IMR-90 (cell line): ENCODE measurements at regions not wholly inside any gene's neighbourhood (a gene's known extent, or its start where the extent isn't known, plus 50 kb on each side); places are given as distances from the start of the nearest gene placed in this dataset.

Source experiments
- ATAC-seq: fragments of 200-7000 bp; cut with Tn5 transposase; 2 replicates; pipeline ENCODE4 v1.9.1; 2020; ENCODE audit warnings: low read depth, mild to moderate bottlenecking, moderate library complexity
- BruUV-seq: library from RNA; stranded (reverse); fragments of 400-500 nt; replicated peaks from 2 replicates; lab custom pipeline; 2021; lab: Mats Ljungman, UMichigan
- CTCF ChIA-PET: fragments of 300-600 bp; formaldehyde crosslinking; extraction: SDS; loops from one replicate; lab custom pipeline; 2021; ENCODE audit warnings: antibody characterized with exemption; lab: Yijun Ruan, JAX
- POLR2A ChIA-PET: fragments of 300-600 bp; sonication (Branson Sonifier 250); formaldehyde crosslinking; loops from one replicate; lab custom pipeline; 2022; ENCODE audit warnings: antibody characterized with exemption; ENCODE audit not compliant: unreplicated experiment; lab: Charles Lee
- DNase-seq: peaks from one replicate; pipeline ENCODE4 v3.0.0; 2013
- H2AFZ ChIP-seq: replicated peaks from 2 replicates; pipeline ENCODE3; 2013; ENCODE audit warnings: low read length, mild to moderate bottlenecking; ENCODE audit not compliant: poor library complexity
- H2AK5ac ChIP-seq: 2 replicates; pipeline ENCODE4 v1.6.1; 2013; ENCODE audit warnings: low read depth, low read length, inconsistent platforms
- H2AK9ac ChIP-seq: replicated peaks from 2 replicates; pipeline ENCODE3; 2013; ENCODE audit warnings: mild to moderate bottlenecking, low read depth, low read length, moderate library complexity; ENCODE audit not compliant: poor library complexity
- H2BK120ac ChIP-seq: 2 replicates; pipeline ENCODE4 v1.6.1; 2013; ENCODE audit warnings: low read depth, low read length, inconsistent platforms
- H2BK15ac ChIP-seq: 3 replicates; pipeline ENCODE4 v1.6.1; 2013; ENCODE audit warnings: low read depth, low read length, inconsistent platforms
- H2BK20ac ChIP-seq: 2 replicates; pipeline ENCODE4 v1.6.1; 2013; ENCODE audit warnings: low read depth, mild to moderate bottlenecking, inconsistent platforms, low read length, moderate library complexity
- H2BK5ac ChIP-seq: 2 replicates; pipeline ENCODE4 v1.6.1; 2013; ENCODE audit warnings: mild to moderate bottlenecking, low read depth, low read length, inconsistent platforms; ENCODE audit not compliant: poor library complexity, severe bottlenecking
- H3K14ac ChIP-seq: replicated peaks from 2 replicates; pipeline ENCODE4 v1.6.1; 2013; ENCODE audit warnings: low read depth, low read length, inconsistent platforms
- H3K18ac ChIP-seq: 2 replicates; pipeline ENCODE4 v1.6.1; 2013; ENCODE audit warnings: low read depth, low read length, control low read depth
- H3K23ac ChIP-seq: 2 replicates; pipeline ENCODE4 v1.6.1; 2013; ENCODE audit warnings: low read depth, low read length, inconsistent platforms
- H3K27ac ChIP-seq: 2 replicates; pipeline ENCODE4 v1.5.1; 2013; ENCODE audit warnings: mild to moderate bottlenecking, control low read depth, low read length; ENCODE audit not compliant: insufficient read depth
- H3K27me3 ChIP-seq: 2 replicates; pipeline ENCODE4 v1.6.1; 2013; ENCODE audit warnings: low read length; ENCODE audit not compliant: control insufficient read depth, insufficient read depth
- H3K36me3 ChIP-seq: 2 replicates; pipeline ENCODE4 v1.6.1; 2013; ENCODE audit warnings: low read length, mixed read lengths; ENCODE audit not compliant: control insufficient read depth, insufficient read depth
- H3K4ac ChIP-seq: 2 replicates; pipeline ENCODE4 v1.6.1; 2013; ENCODE audit warnings: low read depth, low read length, inconsistent platforms
- H3K4me1 ChIP-seq: 2 replicates; pipeline ENCODE4 v1.6.1; 2013; ENCODE audit warnings: low read length, mixed read lengths; ENCODE audit not compliant: control insufficient read depth, insufficient read depth
- H3K4me2 ChIP-seq: 2 replicates; pipeline ENCODE4 v1.6.1; 2013; ENCODE audit warnings: low read depth, mild to moderate bottlenecking, control low read depth, low read length, moderate library complexity
- H3K4me3 ChIP-seq: 2 replicates; pipeline ENCODE4 v1.5.1; 2013; ENCODE audit warnings: low read depth, mild to moderate bottlenecking, control low read depth, low read length, moderate library complexity; ENCODE audit not compliant: insufficient read depth
- H3K56ac ChIP-seq: 2 replicates; pipeline ENCODE4 v1.6.1; 2013; ENCODE audit warnings: low read length, inconsistent platforms; ENCODE audit not compliant: insufficient read depth; ENCODE audit errors: extremely low read depth
- H3K79me1 ChIP-seq, 2 experiments: 2 replicates each; pipeline ENCODE4 v1.6.1; 2013; ENCODE audit warnings: low read length in 2 of 2, inconsistent platforms in 1 of 2, low read depth in 1 of 2
- H3K9ac ChIP-seq: 2 replicates; pipeline ENCODE4 v1.6.1; 2013; ENCODE audit warnings: low read depth, low read length, control low read depth
- H3K9me1 ChIP-seq: 2 replicates; pipeline ENCODE4 v1.6.1; 2013; ENCODE audit warnings: low read length, inconsistent platforms; ENCODE audit not compliant: insufficient read depth
- H3K9me3 ChIP-seq: 2 replicates; pipeline ENCODE4 v1.6.1; 2013; ENCODE audit warnings: low read length; ENCODE audit not compliant: control insufficient read depth, insufficient read depth
- H4K20me1 ChIP-seq: 2 replicates; pipeline ENCODE4 v1.6.1; 2013; ENCODE audit warnings: low read length, inconsistent platforms; ENCODE audit not compliant: insufficient read depth
- H4K5ac ChIP-seq: 2 replicates; pipeline ENCODE4 v1.6.1; 2013; ENCODE audit warnings: mild to moderate bottlenecking, low read depth, low read length, control low read depth
- H4K8ac ChIP-seq, 2 experiments: 2 replicates each; pipeline ENCODE4 v1.6.1; 2013; ENCODE audit warnings: low read depth in 2 of 2, low read length in 2 of 2, control low read depth in 1 of 2, inconsistent platforms in 1 of 2
- H4K91ac ChIP-seq: 2 replicates; pipeline ENCODE4 v1.6.1; 2013; ENCODE audit warnings: low read depth, low read length, inconsistent platforms; ENCODE audit not compliant: insufficient read depth
- CEBPB ChIP-seq: IDR thresholded peaks from 2 replicates; pipeline ENCODE4 v1.6.1; 2012; ENCODE audit warnings: low read depth, low read length, improper control_type of control experiment
- MAZ ChIP-seq: IDR thresholded peaks from 2 replicates; pipeline ENCODE4 v1.6.1; 2012; ENCODE audit warnings: low read depth, mild to moderate bottlenecking, low read length, improper control_type of control experiment, moderate library complexity, borderline replicate concordance
- MXI1 ChIP-seq: IDR thresholded peaks from 2 replicates; pipeline ENCODE4 v1.6.1; 2012; ENCODE audit warnings: low read depth, mild to moderate bottlenecking, low read length, moderate library complexity, borderline replicate concordance
- NFE2L2 ChIP-seq: fragments of 150-350 bp; IDR thresholded peaks from 2 replicates; pipeline ENCODE4 v1.6.1; 2016; ENCODE audit warnings: low read depth, mild to moderate bottlenecking, low read length
- RAD21 ChIP-seq: IDR thresholded peaks from 2 replicates; pipeline ENCODE4 v1.6.1; 2012; ENCODE audit warnings: low read length, improper control_type of control experiment
- RCOR1 ChIP-seq: IDR thresholded peaks from 2 replicates; pipeline ENCODE4 v1.6.1; 2012; ENCODE audit warnings: mild to moderate bottlenecking, low read length, improper control_type of control experiment; ENCODE audit not compliant: insufficient replicate concordance
- RFX5 ChIP-seq: IDR thresholded peaks from 2 replicates; pipeline ENCODE4 v1.8.0; 2012; ENCODE audit warnings: low read depth, mild to moderate bottlenecking, low read length, moderate library complexity
- whole genome bisulfite sequencing, 2 experiments: methylation state at CpG; one replicate each; pipeline versions ENCODE4 v1.1.5 to v1.1.7; 2013; ENCODE audit warnings: missing lambda C conversion rate in 2 of 2; ENCODE audit not compliant: insufficient read length in 1 of 2; ENCODE audit errors: extremely low coverage in 2 of 2; 5-methylcytosine and 5-hydroxymethylcytosine counted together
- dilution Hi-C: fragments of 300-500 bp; cut with HindIII; formaldehyde crosslinking; loops from one replicate; pipeline ENCODE4 v1.14.3; 2018; ENCODE audit warnings: low sequenced_read_pairs; ENCODE audit not compliant: unreplicated experiment
- in situ Hi-C: fragments of 300-500 bp; cut with MboI; formaldehyde crosslinking; loops from 3 replicates; pipeline ENCODE4 v1.14.3; 2019; ENCODE audit warnings: low sequenced_read_pairs, inconsistent platforms, mixed read lengths
- intact Hi-C: fragments of 100-400 bp; cut with micrococcal nuclease; formaldehyde crosslinking; loops from 2 replicates; pipeline ENCODE4 v1.10.0; 2022
- TF ChIP-seq, protein P1 (sequence below): fragments of 150-350 bp; IDR thresholded peaks from 2 replicates; pipeline ENCODE4 v1.6.1; 2016; ENCODE audit warnings: low read depth, mild to moderate bottlenecking, low read length, moderate library complexity, borderline replicate concordance

DNA sequence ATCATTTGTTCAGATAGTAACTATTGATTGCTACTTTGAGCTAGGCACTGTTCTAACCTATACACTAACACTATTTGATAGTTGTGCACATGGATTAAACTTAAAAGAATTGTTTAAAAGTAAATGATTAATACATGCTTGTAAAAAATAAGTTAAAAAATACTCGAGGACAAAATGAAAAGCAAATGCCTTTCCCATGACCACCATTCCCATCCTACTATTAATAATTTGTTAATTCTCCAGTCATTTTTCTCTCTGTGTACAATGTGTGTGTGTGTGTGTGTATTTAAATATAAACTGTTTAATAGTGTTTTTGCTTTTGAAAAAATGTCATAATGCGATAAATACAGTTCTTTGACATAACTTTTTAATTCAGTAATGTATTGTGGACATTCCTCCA, 78.7 kb upstream of the KCNMB2 start:
- H3K79me1 ChIP-seq: no peaks in the 10 kb centered on the region
- no peak overlapping the region for H3K4ac ChIP-seq
- in situ Hi-C loops (no loop called here), dilution Hi-C loops (no loop called here), intact Hi-C loops (no loop called here)
- no peak overlapping the region for H4K8ac ChIP-seq
- H2BK20ac ChIP-seq: no peak overlapping the region
- no peak overlapping the region for H3K27ac ChIP-seq
- H3K9me3 ChIP-seq: no peaks in the 10 kb centered on the region
- H3K4me2 ChIP-seq: no peak overlapping the region
- ChIA-PET POLR2A (no interaction called here), CTCF (no interaction called here)
- BruUV-seq: no TSS peak
- no peak overlapping the region for H2BK5ac ChIP-seq
- no peak overlapping the region for H3K56ac ChIP-seq
- H4K20me1 ChIP-seq: no peaks in the 10 kb centered on the region
- H4K91ac ChIP-seq: no peak overlapping the region
- no CpG with 5 or more reads among the region's 2 CpGs for WGBS, 2 experiments
- H2AFZ ChIP-seq: no peak overlapping the region
- no peak overlapping the region for H2BK15ac ChIP-seq
- no peak overlapping the region for H2AK9ac ChIP-seq
- H3K4me1 ChIP-seq: no peaks in the 10 kb centered on the region
- H3K23ac ChIP-seq: no peak overlapping the region
- no peak overlapping the region for H2BK120ac ChIP-seq
- DNase-seq (no peak), ATAC-seq (no peak)
- no peaks in the 10 kb centered on the region for H3K9me1 ChIP-seq
- no peak overlapping the region for H3K9ac ChIP-seq
- H4K5ac ChIP-seq: no peak overlapping the region
- TF ChIP-seq RAD21 (no peak), MXI1 (no peak), MAZ (no peak), RCOR1 (no peak), NFE2L2 (no peak), CEBPB (no peak), RFX5 (no peak)
- TF ChIP-seq, protein P1, sequence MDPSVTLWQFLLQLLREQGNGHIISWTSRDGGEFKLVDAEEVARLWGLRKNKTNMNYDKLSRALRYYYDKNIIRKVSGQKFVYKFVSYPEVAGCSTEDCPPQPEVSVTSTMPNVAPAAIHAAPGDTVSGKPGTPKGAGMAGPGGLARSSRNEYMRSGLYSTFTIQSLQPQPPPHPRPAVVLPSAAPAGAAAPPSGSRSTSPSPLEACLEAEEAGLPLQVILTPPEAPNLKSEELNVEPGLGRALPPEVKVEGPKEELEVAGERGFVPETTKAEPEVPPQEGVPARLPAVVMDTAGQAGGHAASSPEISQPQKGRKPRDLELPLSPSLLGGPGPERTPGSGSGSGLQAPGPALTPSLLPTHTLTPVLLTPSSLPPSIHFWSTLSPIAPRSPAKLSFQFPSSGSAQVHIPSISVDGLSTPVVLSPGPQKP: no peak
- no peaks in the 10 kb centered on the region for H3K36me3 ChIP-seq
- no peak overlapping the region for H3K14ac ChIP-seq
- peaks cover 2% of the 10 kb centered on the region; the same call in 1 of the 2 replicates for H3K27me3 ChIP-seq
- H2AK5ac ChIP-seq: no peak overlapping the region
- no peak overlapping the region for H3K18ac ChIP-seq
- no peak overlapping the region for H3K4me3 ChIP-seq
